Adipocyte (in vitro differentiated cells): ENCODE measurements at regions not wholly inside any gene's neighbourhood (a gene's known extent, or its start where the extent isn't known, plus 50 kb on each side); places are given as distances from the start of the nearest gene placed in this dataset.

Source experiments
- DNase-seq: peaks from one replicate; pipeline ENCODE4 v3.0.0-alpha.2; 2015; ENCODE audit warnings: low read depth
- H3K27me3 ChIP-seq: replicated peaks from 2 replicates; pipeline ENCODE4 v1.7.0; 2013; ENCODE audit warnings: mild to moderate bottlenecking, low read length, moderate library complexity; ENCODE audit not compliant: control insufficient read depth, insufficient read depth
- H3K36me3 ChIP-seq: 2 replicates; pipeline ENCODE4 v1.7.0; 2013; ENCODE audit warnings: low read length, mild to moderate bottlenecking, moderate library complexity; ENCODE audit not compliant: control insufficient read depth, insufficient read depth, severe bottlenecking
- H3K4me1 ChIP-seq: 2 replicates; pipeline ENCODE4 v1.7.0; 2013; ENCODE audit warnings: mild to moderate bottlenecking, low read length, moderate library complexity; ENCODE audit not compliant: control insufficient read depth, insufficient read depth
- H3K4me3 ChIP-seq: 2 replicates; pipeline ENCODE4 v1.7.0; 2013; ENCODE audit warnings: mild to moderate bottlenecking, low read length, moderate library complexity
- H3K9ac ChIP-seq: 2 replicates; pipeline ENCODE4 v1.7.0; 2013; ENCODE audit warnings: mild to moderate bottlenecking, low read length, moderate library complexity
- H3K9me3 ChIP-seq: 2 replicates; pipeline ENCODE4 v1.7.0; 2013; ENCODE audit warnings: mild to moderate bottlenecking, low read length, moderate library complexity; ENCODE audit not compliant: control insufficient read depth

- no peak overlapping the region for H3K4me3 ChIP-seq
- H3K36me3 ChIP-seq = no peaks in the 10 kb centered on the region
- H3K27me3 ChIP-seq = no peaks in the 10 kb centered on the region
- H3K4me1 ChIP-seq = no peaks in the 10 kb centered on the region
- no peak for DNase-seq
- H3K9ac ChIP-seq = no peak overlapping the region
- no peaks in the 10 kb centered on the region for H3K9me3 ChIP-seq
These were observed 480.8 kb upstream of the FAM241A start for GRCh38 chr4:111664308-111664945.

- peak; percentile 78 for DNase-seq
These were observed 478.4 kb upstream of the FAM241A start for GRCh38 chr4:111666826-111667360.

GRCh38 chr4:111671756-111672155 lies 473.5 kb upstream of the FAM241A start:
- no peaks in the 10 kb centered on the region for H3K36me3 ChIP-seq
- H3K4me1 ChIP-seq = peaks cover 3% of the 10 kb centered on the region
- no peaks in the 10 kb centered on the region for H3K27me3 ChIP-seq
- DNase-seq = no peak
- no peaks in the 10 kb centered on the region for H3K9me3 ChIP-seq
- no peak overlapping the region for H3K4me3 ChIP-seq
- no peak overlapping the region for H3K9ac ChIP-seq

More at GRCh38 chr4:111666826-111667360, 478.4 kb upstream of the FAM241A start:
- H3K4me1 ChIP-seq = no peaks in the 10 kb centered on the region
- no peak overlapping the region for H3K9ac ChIP-seq
- H3K27me3 ChIP-seq = no peaks in the 10 kb centered on the region
- H3K36me3 ChIP-seq = no peaks in the 10 kb centered on the region
- no peak overlapping the region for H3K4me3 ChIP-seq
- no peaks in the 10 kb centered on the region for H3K9me3 ChIP-seq

- Histone ChIP-seq H3K36me3 (no peaks in the 10 kb centered on the region), H3K4me1 (peaks cover 27% of the 10 kb centered on the region), H3K4me3 (no peak overlapping the region), H3K9me3 (no peaks in the 10 kb centered on the region), H3K27me3 (no peaks in the 10 kb centered on the region), H3K9ac (no peak overlapping the region)
- DNase-seq = no peak
These were observed 469.5 kb upstream of the FAM241A start for GRCh38 chr4:111675746-111676145.

- H3K27me3 ChIP-seq = no peaks in the 10 kb centered on the region
- no peak for DNase-seq
- H3K9ac ChIP-seq = no peak overlapping the region
These were observed 468.7 kb upstream of the FAM241A start for GRCh38 chr4:111676533-111676932.

GRCh38 chr4:111678479-111678878 lies 466.8 kb upstream of the FAM241A start:
- Histone ChIP-seq H3K9me3 (no peaks in the 10 kb centered on the region), H3K4me3 (peak overlapping the region; percentile 39), H3K36me3 (no peaks in the 10 kb centered on the region), H3K4me1 (peaks cover 27% of the 10 kb centered on the region), H3K9ac (no peak overlapping the region), H3K27me3 (no peaks in the 10 kb centered on the region)
- DNase-seq = peak; percentile 92

More at GRCh38 chr4:111676533-111676932, 468.7 kb upstream of the FAM241A start:
- peaks cover 27% of the 10 kb centered on the region for H3K4me1 ChIP-seq
- H3K36me3 ChIP-seq = no peaks in the 10 kb centered on the region
- H3K4me3 ChIP-seq = no peak overlapping the region
- no peaks in the 10 kb centered on the region for H3K9me3 ChIP-seq

- Histone ChIP-seq H3K27me3 (no peaks in the 10 kb centered on the region), H3K36me3 (no peaks in the 10 kb centered on the region), H3K9ac (no peak overlapping the region), H3K4me3 (peak overlapping the region; percentile 39), H3K4me1 (peaks cover 27% of the 10 kb centered on the region), H3K9me3 (no peaks in the 10 kb centered on the region)
- DNase-seq = no peak
These were observed 466.3 kb upstream of the FAM241A start for GRCh38 chr4:111678908-111679307.

- DNase-seq = no peak
- H3K4me1 ChIP-seq = peaks cover 27% of the 10 kb centered on the region
- no peak overlapping the region for H3K4me3 ChIP-seq
- H3K9ac ChIP-seq = no peak overlapping the region
- no peaks in the 10 kb centered on the region for H3K36me3 ChIP-seq
- H3K9me3 ChIP-seq = no peaks in the 10 kb centered on the region
- H3K27me3 ChIP-seq = no peaks in the 10 kb centered on the region
These were observed 464.0 kb upstream of the FAM241A start for GRCh38 chr4:111681270-111681669.

GRCh38 chr4:111681751-111682150 lies 463.5 kb upstream of the FAM241A start:
- no peak overlapping the region for H3K9ac ChIP-seq
- H3K27me3 ChIP-seq = no peaks in the 10 kb centered on the region
- no peak for DNase-seq
- H3K36me3 ChIP-seq = no peaks in the 10 kb centered on the region
- no peak overlapping the region for H3K4me3 ChIP-seq
- H3K9me3 ChIP-seq = no peaks in the 10 kb centered on the region
- H3K4me1 ChIP-seq = peaks cover 24% of the 10 kb centered on the region

- DNase-seq = no peak
- peaks cover 13% of the 10 kb centered on the region for H3K4me1 ChIP-seq
- H3K9ac ChIP-seq = no peak overlapping the region
- no peaks in the 10 kb centered on the region for H3K27me3 ChIP-seq
- no peaks in the 10 kb centered on the region for H3K36me3 ChIP-seq
- no peaks in the 10 kb centered on the region for H3K9me3 ChIP-seq
- no peak overlapping the region for H3K4me3 ChIP-seq
These were observed 460.0 kb upstream of the FAM241A start for GRCh38 chr4:111685205-111685604.

- Histone ChIP-seq H3K9me3 (no peaks in the 10 kb centered on the region), H3K9ac (no peak overlapping the region), H3K36me3 (no peaks in the 10 kb centered on the region), H3K4me3 (peak overlapping the region; percentile 9), H3K27me3 (no peaks in the 10 kb centered on the region), H3K4me1 (peaks cover 14% of the 10 kb centered on the region)
- peak; percentile 89 for DNase-seq
These were observed 456.0 kb upstream of the FAM241A start for GRCh38 chr4:111689214-111689613.

- Histone ChIP-seq H3K4me3 (peak overlapping the region; percentile 9), H3K9me3 (no peaks in the 10 kb centered on the region), H3K36me3 (no peaks in the 10 kb centered on the region), H3K9ac (no peak overlapping the region), H3K27me3 (no peaks in the 10 kb centered on the region), H3K4me1 (peaks cover 14% of the 10 kb centered on the region)
- peak; percentile 30 for DNase-seq
These were observed 455.5 kb upstream of the FAM241A start for GRCh38 chr4:111689731-111690130.
